ENCODE measurements at regions not wholly inside any gene's neighbourhood (a gene's known extent, or its start where the extent isn't known, plus 50 kb on each side); places are given as distances from the start of the nearest gene placed in this dataset.

- Mint-ChIP-seq H3K27me3 (peaks cover 1% of the 10 kb centered on the region), H3K4me3 (no peak overlapping the region), H3K9me3 (peaks cover 0 to 5% (median 2%) of the 10 kb centered on the region in 3 donors), H3K27ac (no peak overlapping the region), H3K36me3 (peaks cover 1% of the 10 kb centered on the region), H3K4me1 (peaks cover 0 to 4% (median 3%) of the 10 kb centered on the region in 3 donors)
These were observed 186.8 kb downstream of the FAT3 start for GRCh38 chr11:92411431-92411830.

GRCh38 chr11:92413757-92414513, 189.3 kb downstream of the FAT3 start:
- peak overlapping the region in 2 of 4 donors; percentile 6 to 50 for H3K4me3 Mint-ChIP-seq
- H3K27me3 Mint-ChIP-seq, result peaks cover 1% of the 10 kb centered on the region
- peaks cover 0 to 4% (median 3%) of the 10 kb centered on the region in 3 donors for H3K4me1 Mint-ChIP-seq
- H3K36me3 Mint-ChIP-seq, result peaks cover 1% of the 10 kb centered on the region
- peaks cover 0 to 12% (median 3%) of the 10 kb centered on the region in 3 donors for H3K9me3 Mint-ChIP-seq
- peak overlapping the region in 1 of 3 donors; percentile 13 for H3K27ac Mint-ChIP-seq

- no peak overlapping the region for H3K4me3 Mint-ChIP-seq
- peaks cover 0 to 4% (median 3%) of the 10 kb centered on the region in 3 donors for H3K4me1 Mint-ChIP-seq
- H3K36me3 Mint-ChIP-seq, result no peaks in the 10 kb centered on the region
- H3K27me3 Mint-ChIP-seq, result no peaks in the 10 kb centered on the region
- peaks cover 0 to 9% (median 3%) of the 10 kb centered on the region in 3 donors for H3K9me3 Mint-ChIP-seq
- no peak overlapping the region for H3K27ac Mint-ChIP-seq
These were observed 192.5 kb downstream of the FAT3 start for GRCh38 chr11:92416971-92417725.

GRCh38 chr11:92423115-92424034, 198.8 kb downstream of the FAT3 start:
- peaks cover 0 to 3% (median 1%) of the 10 kb centered on the region in 3 donors for H3K9me3 Mint-ChIP-seq
- no peaks in the 10 kb centered on the region for H3K4me1 Mint-ChIP-seq
- no peak overlapping the region for H3K4me3 Mint-ChIP-seq
- no peaks in the 10 kb centered on the region for H3K36me3 Mint-ChIP-seq
- no peak overlapping the region for H3K27ac Mint-ChIP-seq
- no peaks in the 10 kb centered on the region for H3K27me3 Mint-ChIP-seq

GRCh38 chr11:92424281-92424680, 199.7 kb downstream of the FAT3 start:
- Mint-ChIP-seq H3K27ac (no peak overlapping the region), H3K27me3 (no peaks in the 10 kb centered on the region), H3K9me3 (peaks cover 0 to 5% (median 1%) of the 10 kb centered on the region in 3 donors), H3K36me3 (no peaks in the 10 kb centered on the region), H3K4me3 (no peak overlapping the region), H3K4me1 (no peaks in the 10 kb centered on the region)

GRCh38 chr11:92425127-92425526, 200.5 kb downstream of the FAT3 start:
- Mint-ChIP-seq H3K4me1 (no peaks in the 10 kb centered on the region), H3K27ac (no peak overlapping the region), H3K27me3 (no peaks in the 10 kb centered on the region), H3K9me3 (peaks cover 5 to 6% (median 6%) of the 10 kb centered on the region in 3 donors), H3K4me3 (no peak overlapping the region), H3K36me3 (no peaks in the 10 kb centered on the region)

GRCh38 chr11:92432515-92432914, 207.9 kb downstream of the FAT3 start:
- Mint-ChIP-seq H3K36me3 (no peaks in the 10 kb centered on the region), H3K9me3 (peaks cover 3 to 6% (median 4%) of the 10 kb centered on the region in 3 donors), H3K27ac (no peak overlapping the region), H3K4me1 (no peaks in the 10 kb centered on the region), H3K27me3 (no peaks in the 10 kb centered on the region), H3K4me3 (no peak overlapping the region)

- Mint-ChIP-seq H3K36me3 (no peaks in the 10 kb centered on the region), H3K27me3 (no peaks in the 10 kb centered on the region), H3K9me3 (peaks cover 2 to 3% (median 2%) of the 10 kb centered on the region in 3 donors), H3K4me1 (no peaks in the 10 kb centered on the region), H3K27ac (no peak overlapping the region), H3K4me3 (no peak overlapping the region)
These were observed 211.7 kb downstream of the FAT3 start for GRCh38 chr11:92436034-92436920.

GRCh38 chr11:92439133-92439532, 214.5 kb downstream of the FAT3 start:
- Mint-ChIP-seq H3K9me3 (peaks cover 2 to 3% (median 2%) of the 10 kb centered on the region in 3 donors), H3K36me3 (no peaks in the 10 kb centered on the region), H3K4me1 (no peaks in the 10 kb centered on the region), H3K27ac (no peak overlapping the region), H3K27me3 (peaks cover 2% of the 10 kb centered on the region), H3K4me3 (no peak overlapping the region)

- Mint-ChIP-seq H3K27me3 (peaks cover 2% of the 10 kb centered on the region), H3K36me3 (no peaks in the 10 kb centered on the region), H3K9me3 (peaks cover 1 to 2% (median 2%) of the 10 kb centered on the region in 3 donors), H3K4me3 (no peak overlapping the region), H3K4me1 (no peaks in the 10 kb centered on the region), H3K27ac (no peak overlapping the region)
These were observed 216.3 kb downstream of the FAT3 start for GRCh38 chr11:92440701-92441442.

GRCh38 chr11:92441443-92441726, 216.8 kb downstream of the FAT3 start:
- peaks cover 2% of the 10 kb centered on the region for H3K27me3 Mint-ChIP-seq
- no peaks in the 10 kb centered on the region for H3K4me1 Mint-ChIP-seq
- H3K27ac Mint-ChIP-seq, result no peak overlapping the region
- no peaks in the 10 kb centered on the region for H3K36me3 Mint-ChIP-seq
- H3K4me3 Mint-ChIP-seq, result no peak overlapping the region
- peaks cover 1 to 2% (median 2%) of the 10 kb centered on the region in 3 donors for H3K9me3 Mint-ChIP-seq

- peaks cover 2% of the 10 kb centered on the region for H3K27me3 Mint-ChIP-seq
- H3K27ac Mint-ChIP-seq, result no peak overlapping the region
- no peaks in the 10 kb centered on the region for H3K4me1 Mint-ChIP-seq
- peaks cover 1 to 2% (median 2%) of the 10 kb centered on the region in 3 donors for H3K9me3 Mint-ChIP-seq
- no peaks in the 10 kb centered on the region for H3K36me3 Mint-ChIP-seq
- H3K4me3 Mint-ChIP-seq, result no peak overlapping the region
These were observed 218.6 kb downstream of the FAT3 start for GRCh38 chr11:92443199-92443598.

GRCh38 chr11:92447586-92447985, 223.0 kb downstream of the FAT3 start:
- Mint-ChIP-seq H3K27me3 (peaks cover 2% of the 10 kb centered on the region), H3K27ac (no peak overlapping the region), H3K4me3 (no peak overlapping the region), H3K36me3 (no peaks in the 10 kb centered on the region), H3K9me3 (no peaks in the 10 kb centered on the region), H3K4me1 (peaks cover 0 to 1% (median 0%) of the 10 kb centered on the region in 3 donors)
